Colonic mucosa (tissue), 4 donors: ENCODE measurements at regions not wholly inside any gene's neighbourhood (a gene's known extent, or its start where the extent isn't known, plus 50 kb on each side); places are given as distances from the start of the nearest gene placed in this dataset.

ENCODE experiments used
- DNase-seq: peaks from one replicate; pipeline ENCODE4 v3.0.0-alpha.2; 2020
- H3K27ac ChIP-seq: fragments of 200-600 bp; one replicate; pipeline ENCODE4 v1.8.0; 2021
- H3K27me3 ChIP-seq: fragments of 200-600 bp; one replicate; pipeline ENCODE4 v1.8.0; 2021
- H3K36me3 ChIP-seq: fragments of 200-600 bp; one replicate; pipeline ENCODE4 v1.8.0; 2021
- H3K4me1 ChIP-seq: fragments of 200-600 bp; one replicate; pipeline ENCODE4 v1.8.0; 2021; ENCODE audit warnings: mild to moderate bottlenecking
- H3K4me3 ChIP-seq: fragments of 200-600 bp; one replicate; pipeline ENCODE4 v1.8.0; 2021
- H3K9ac ChIP-seq, 2 donors: one replicate each; pipeline ENCODE4 v1.7.0; 2013; ENCODE audit warnings: control low read depth in 2 of 2, low read depth in 2 of 2, low read length in 2 of 2
- H3K9me3 ChIP-seq: fragments of 200-600 bp; one replicate; pipeline ENCODE4 v1.8.0; 2021
- CTCF ChIP-seq: fragments of 200-600 bp; IDR thresholded peaks from one replicate; pipeline ENCODE4 v1.8.0; 2022; ENCODE audit warnings: antibody characterized with exemption, mild to moderate bottlenecking
- intact Hi-C: fragments of 100-400 bp; cut with DNase I; formaldehyde crosslinking; loops from one replicate; pipeline ENCODE4 v1.14.1; 2022
- donor health status: healthy.
- donor health status: DM: no; HTN: no; CAD: no.
- donor health status: DM: no; HTN: no; CAD: no.

- no peaks in the 10 kb centered on the region for H3K4me1 ChIP-seq
- H3K27me3 ChIP-seq, result no peaks in the 10 kb centered on the region
- no peaks in the 10 kb centered on the region for H3K9me3 ChIP-seq
- no peak for DNase-seq
- intact Hi-C loops, result no loop called here
- H3K4me3 ChIP-seq, result no peak overlapping the region
- H3K9ac ChIP-seq, result no peak overlapping the region
- no peak overlapping the region for H3K27ac ChIP-seq
- TF ChIP-seq CTCF, result no peak
- no peaks in the 10 kb centered on the region for H3K36me3 ChIP-seq
Measured at GRCh38 chr2:4272261-4272858, 569.0 kb downstream of the DCDC2C start.

GRCh38 chr2:4278392-4278791 is 575.0 kb downstream of the DCDC2C start:
- intact Hi-C loops, result no loop called here
- no peaks in the 10 kb centered on the region for H3K36me3 ChIP-seq
- no peak for DNase-seq
- H3K4me3 ChIP-seq, result no peak overlapping the region
- no peak overlapping the region for H3K9ac ChIP-seq
- H3K27ac ChIP-seq, result no peak overlapping the region
- no peaks in the 10 kb centered on the region for H3K4me1 ChIP-seq
- no peak for TF ChIP-seq CTCF
- no peaks in the 10 kb centered on the region for H3K9me3 ChIP-seq
- no peaks in the 10 kb centered on the region for H3K27me3 ChIP-seq

GRCh38 chr2:4279431-4279830 is 576.1 kb downstream of the DCDC2C start:
- TF ChIP-seq CTCF, result no peak

DNA sequence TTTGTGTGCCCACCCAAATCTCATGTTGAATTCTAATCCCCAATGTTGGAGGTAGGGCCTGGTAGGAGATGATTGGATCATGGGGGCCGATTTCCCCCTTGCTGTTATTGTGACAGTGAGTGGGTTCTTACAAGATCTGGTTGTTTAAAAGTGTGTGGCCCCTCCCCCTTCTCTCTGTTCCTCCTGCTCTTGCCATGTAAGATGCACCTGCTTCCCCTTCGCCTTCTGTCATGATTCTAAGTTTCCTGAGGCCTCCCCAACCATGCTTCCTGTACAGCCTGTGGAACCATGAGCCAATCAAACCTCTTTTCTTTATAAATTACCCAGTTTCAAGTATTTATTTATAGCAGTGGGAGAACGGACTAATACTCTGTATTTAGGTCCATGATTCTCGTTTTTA is 588.1 kb downstream of the DCDC2C start:
- intact Hi-C loops, result no loop called here
- DNase-seq, result no peak

More at GRCh38 chr2:4279431-4279830, 576.1 kb downstream of the DCDC2C start:
- Histone ChIP-seq H3K36me3 (no peaks in the 10 kb centered on the region), H3K9me3 (no peaks in the 10 kb centered on the region), H3K9ac (no peak overlapping the region), H3K27ac (no peak overlapping the region), H3K27me3 (no peaks in the 10 kb centered on the region), H3K4me3 (no peak overlapping the region), H3K4me1 (no peaks in the 10 kb centered on the region)
- intact Hi-C loops, result no loop called here
- no peak for DNase-seq

DNA sequence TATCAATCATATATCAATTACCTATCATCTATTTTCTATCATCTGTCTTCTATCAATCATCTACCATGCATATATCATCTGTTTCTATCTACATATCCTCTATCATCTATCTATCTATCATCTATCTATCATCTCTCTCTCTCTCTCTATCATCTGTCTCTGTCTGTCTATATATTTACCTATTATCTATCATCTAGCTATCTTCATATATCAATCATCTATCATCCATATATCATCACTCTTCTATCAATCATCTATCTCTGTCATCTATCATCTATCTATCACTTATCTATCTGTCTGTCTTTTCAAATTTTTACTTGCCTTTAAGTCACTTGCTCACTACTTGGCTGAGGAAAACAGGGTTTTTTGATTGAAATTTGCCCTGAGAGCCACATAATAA is 592.3 kb downstream of the DCDC2C start:
- Histone ChIP-seq H3K27ac (no peak overlapping the region), H3K4me1 (no peaks in the 10 kb centered on the region), H3K9ac (no peak overlapping the region), H3K4me3 (no peak overlapping the region), H3K27me3 (no peaks in the 10 kb centered on the region), H3K36me3 (no peaks in the 10 kb centered on the region), H3K9me3 (no peaks in the 10 kb centered on the region)
- DNase-seq, result no peak
- TF ChIP-seq CTCF, result no peak
- intact Hi-C loops, result no loop called here

More for the DNA sequence above, 588.1 kb downstream of the DCDC2C start:
- H3K27me3 ChIP-seq, result no peaks in the 10 kb centered on the region
- H3K27ac ChIP-seq, result no peak overlapping the region
- TF ChIP-seq CTCF, result no peak
- H3K4me3 ChIP-seq, result no peak overlapping the region
- no peaks in the 10 kb centered on the region for H3K4me1 ChIP-seq
- H3K9me3 ChIP-seq, result no peaks in the 10 kb centered on the region
- no peaks in the 10 kb centered on the region for H3K36me3 ChIP-seq
- no peak overlapping the region for H3K9ac ChIP-seq
